Sigmoid colon (tissue), 4 donors: ENCODE measurements at regions not wholly inside any gene's neighbourhood (a gene's known extent, or its start where the extent isn't known, plus 50 kb on each side); places are given as distances from the start of the nearest gene placed in this dataset.

Experiments used
- CTCF ChIP-seq, 4 experiments: fragments of 450-650 bp in 3 of 4; fragments of 200-600 bp in 1 of 4; IDR thresholded peaks; one replicate each; pipeline ENCODE4 v1.5.1; 2016 to 2019; ENCODE audit warnings: antibody characterized with exemption in 4 of 4, mild to moderate bottlenecking in 3 of 4, moderate library complexity in 2 of 4
- EP300 ChIP-seq, 4 donors: sonication (generic); formaldehyde crosslinking; IDR thresholded peaks; one replicate each; pipeline ENCODE4 v1.6.1; 2017; ENCODE audit warnings: antibody characterized with exemption in 4 of 4
- POLR2AphosphoS5 ChIP-seq, 4 donors: sonication (generic); formaldehyde crosslinking; IDR thresholded peaks; one replicate each; pipeline ENCODE4 v1.6.1; 2017; ENCODE audit warnings: antibody characterized with exemption in 4 of 4

DNA sequence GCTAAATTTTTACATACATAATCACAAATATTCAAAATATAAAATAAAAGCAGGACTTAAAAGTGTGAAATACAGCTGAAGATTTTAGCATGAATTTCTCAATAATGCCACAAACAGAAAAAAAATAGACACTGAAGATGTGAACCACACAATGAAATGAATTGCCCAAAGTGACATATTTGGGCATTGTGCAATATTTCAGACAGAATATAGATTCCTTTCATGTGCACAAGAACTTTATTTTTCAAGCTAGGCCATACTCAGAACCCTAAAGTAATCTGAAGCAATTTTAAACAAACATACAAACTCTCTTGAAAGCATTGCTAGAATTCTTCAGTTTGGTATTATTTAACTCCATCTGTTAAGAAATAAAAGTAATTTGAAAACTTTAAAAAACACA is 764.1 kb downstream of the STIM2 start:
- no peak for TF ChIP-seq CTCF (IDR thresholded peaks at IDR 0.05)
- TF ChIP-seq EP300 (IDR thresholded peaks at IDR 0.05), result no peak
- TF ChIP-seq POLR2AphosphoS5 (IDR thresholded peaks at IDR 0.05), result no peak
